ENCODE measurements at regions not wholly inside any gene's neighbourhood (a gene's known extent, or its start where the extent isn't known, plus 50 kb on each side); places are given as distances from the start of the nearest gene placed in this dataset.
A peak's percentile ranks its signal among the peaks of the same experiment; 100 is the strongest.
"Not testable (repeated sequence)": the region's sequence is repeated elsewhere in the genome, so short reads cannot be mapped to it uniquely, and the experiment has no call there.

DNA sequence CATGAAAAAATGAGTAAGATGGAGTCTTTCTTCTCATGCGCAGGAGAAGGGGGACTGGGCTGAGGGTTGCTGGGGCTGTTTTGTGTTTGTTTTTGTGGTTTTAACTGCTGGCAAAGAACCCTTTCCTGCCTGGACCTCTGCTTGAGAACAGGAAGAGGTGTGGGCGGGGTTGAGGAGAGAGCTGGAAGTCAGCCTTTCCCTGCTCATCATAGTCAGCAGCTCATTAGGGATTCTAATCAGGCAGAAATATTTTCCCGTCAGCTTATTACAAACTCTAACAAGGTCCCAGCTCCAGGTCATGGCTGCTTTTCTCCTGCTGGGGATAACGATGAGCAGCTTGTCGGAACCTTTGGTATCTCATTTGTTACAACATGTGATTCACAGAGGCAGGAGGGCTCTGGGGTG, 185.0 kb upstream of the NRXN3 start:
- no peak for DNase-seq (ENCODE audit: low read depth, low spot score)

DNA sequence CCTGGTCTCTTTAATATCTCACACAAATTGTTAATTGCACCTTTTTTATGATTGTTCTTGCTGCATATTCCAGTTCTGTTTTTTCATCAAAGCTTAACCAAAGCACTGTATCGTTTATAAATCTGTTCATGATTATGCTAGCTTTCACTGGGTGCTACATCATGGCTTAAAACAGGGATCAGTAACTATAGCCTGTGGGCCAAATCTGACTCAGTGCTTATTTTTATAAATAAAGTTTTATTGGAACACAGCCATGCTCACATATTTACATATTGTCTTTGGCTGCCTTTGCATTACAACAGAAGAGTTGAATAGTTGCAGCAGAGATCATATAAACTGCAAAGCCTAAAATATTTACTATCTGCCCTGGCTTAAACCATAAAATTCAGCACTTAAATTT, 183.4 kb upstream of the NRXN3 start:
- no peak for DNase-seq (ENCODE audit: low read depth, low spot score)

DNA sequence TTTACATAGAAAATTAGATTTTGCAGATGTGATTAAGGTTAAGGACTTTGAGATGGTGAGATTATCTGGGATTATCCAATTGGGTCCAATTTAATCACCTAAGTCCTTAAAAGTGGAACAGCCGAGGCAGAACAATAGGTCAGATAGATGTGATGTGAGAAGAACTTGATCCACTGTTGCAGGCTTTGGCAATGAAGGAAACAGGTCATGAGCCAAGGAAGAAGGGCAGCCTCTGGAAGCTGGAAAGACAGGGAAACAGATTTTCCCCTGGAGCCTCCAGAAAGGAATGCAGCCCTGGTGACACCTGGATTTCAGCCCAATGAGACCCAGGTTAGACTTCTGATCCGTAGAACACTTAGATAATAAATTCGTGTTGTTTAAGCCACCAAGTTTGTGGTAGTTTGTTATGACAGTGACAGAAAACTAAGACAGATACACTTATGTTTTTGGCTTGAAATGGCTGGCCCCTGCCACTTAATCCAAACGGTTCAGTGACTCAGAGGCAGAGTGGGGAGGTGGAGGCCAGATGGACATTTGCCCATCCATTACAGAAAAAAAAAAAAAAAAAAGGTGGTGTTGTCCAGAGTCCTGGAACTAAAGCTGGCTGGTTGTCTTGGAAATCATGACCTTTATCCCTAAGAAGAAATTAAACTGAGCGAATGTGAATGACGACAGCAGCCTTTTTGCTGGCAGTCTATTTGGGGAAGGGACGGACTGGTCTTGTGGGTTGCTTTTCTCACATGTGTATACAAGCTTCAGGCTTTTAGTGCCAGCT, 181.9 kb upstream of the NRXN3 start:
- DNase-seq (ENCODE audit: low read depth, low spot score): no peak

DNA sequence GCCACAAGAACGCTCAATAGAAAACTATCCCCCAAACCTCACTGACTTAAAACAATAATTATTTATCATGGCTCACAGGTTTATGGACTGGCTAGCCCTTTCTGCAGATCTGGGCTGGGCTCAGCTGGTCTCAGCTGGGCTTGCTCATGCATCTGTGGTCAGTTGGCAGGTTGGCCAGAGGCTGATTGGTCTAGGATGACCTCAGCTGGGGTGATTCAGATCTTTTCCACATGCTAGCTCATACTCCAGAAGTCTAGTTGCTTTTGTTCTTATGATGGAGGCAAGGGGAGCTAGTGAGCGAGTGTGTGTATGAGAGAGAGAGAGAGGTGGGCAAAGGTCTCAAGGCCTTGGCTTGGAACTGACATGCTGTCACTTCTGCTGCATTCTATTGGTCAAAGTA, 181.2 kb upstream of the NRXN3 start:
- DNase-seq (ENCODE audit: low read depth, low spot score): no peak

DNA sequence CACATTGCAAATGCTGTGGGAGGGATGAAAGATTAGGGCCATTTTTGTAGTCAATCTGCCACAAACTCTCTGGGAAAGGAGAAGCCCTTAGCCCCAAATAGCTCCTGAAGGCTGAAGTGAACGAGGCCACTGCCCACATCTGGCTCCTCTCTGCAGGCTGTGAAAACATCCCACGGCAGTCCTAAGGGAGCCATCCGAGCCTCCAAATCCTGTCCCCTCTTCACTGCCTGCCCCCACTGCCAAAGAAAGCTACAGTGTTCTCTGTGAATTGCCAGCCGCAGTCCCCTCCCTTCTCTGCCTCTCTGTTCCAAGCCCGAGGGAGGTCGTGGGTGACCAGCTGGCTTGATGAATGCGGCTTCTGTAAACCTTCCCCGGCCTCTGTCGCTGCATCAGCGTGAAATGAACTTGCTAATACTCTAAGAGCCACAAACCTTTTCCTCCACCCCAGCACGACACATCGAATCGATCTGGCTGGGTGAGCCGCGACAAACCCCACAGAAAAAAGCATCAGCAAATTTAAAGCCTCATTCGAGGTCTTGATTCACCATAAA, 180.7 kb upstream of the NRXN3 start:
- no peak for DNase-seq (ENCODE audit: low read depth, low spot score)

DNA sequence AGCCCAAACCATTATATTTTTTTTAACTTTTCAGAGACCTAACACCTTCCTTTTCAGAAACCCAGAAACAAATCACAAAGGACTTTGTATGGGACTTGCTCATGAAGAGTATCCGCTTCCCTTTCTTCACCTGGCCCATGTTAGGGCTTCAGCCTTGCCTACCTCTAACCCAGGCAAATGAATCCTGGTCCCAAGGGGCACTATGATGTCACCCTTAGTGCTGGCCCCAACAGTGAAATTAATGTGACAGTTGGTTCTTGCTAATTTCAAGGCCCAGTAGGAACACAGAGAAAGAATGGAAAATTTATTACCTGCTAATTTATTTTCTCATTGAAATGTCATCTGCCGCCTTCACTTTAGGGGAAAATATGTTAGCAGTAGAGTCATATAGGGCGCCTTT, 179.8 kb upstream of the NRXN3 start:
- DNase-seq (ENCODE audit: low read depth, low spot score): no peak

DNA sequence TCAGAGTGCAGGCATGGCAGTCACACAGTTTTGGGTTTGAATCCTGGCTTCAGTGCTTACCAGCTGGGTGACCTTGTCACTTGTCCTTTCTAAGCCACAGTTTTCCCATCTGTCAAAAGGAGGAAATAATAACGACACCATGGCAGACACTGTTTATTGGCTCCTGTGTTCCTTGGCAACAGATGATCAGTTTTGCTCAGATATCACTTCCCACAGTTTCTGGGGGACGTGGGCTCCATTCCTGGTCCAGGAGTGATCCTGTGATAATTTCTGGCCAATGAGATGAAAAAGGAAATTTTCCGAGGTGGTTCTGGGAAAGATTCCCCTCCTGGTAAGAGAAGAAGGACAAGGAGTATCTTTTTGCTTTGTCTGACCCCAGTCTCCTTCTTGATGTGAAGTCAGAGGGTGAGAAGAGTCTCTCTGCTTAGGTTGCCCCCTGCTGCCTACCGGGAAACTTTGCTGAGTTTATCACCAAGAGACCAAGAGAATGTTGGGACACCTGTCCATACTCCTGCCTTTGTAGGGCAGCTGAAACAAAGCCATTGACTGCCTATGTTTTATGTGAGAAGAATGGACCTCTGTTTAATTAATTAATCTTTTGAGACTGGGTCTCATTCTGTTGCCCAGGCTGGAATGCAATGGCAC, 178.9 kb upstream of the NRXN3 start:
- DNase-seq (ENCODE audit: low read depth, low spot score): no peak

DNA sequence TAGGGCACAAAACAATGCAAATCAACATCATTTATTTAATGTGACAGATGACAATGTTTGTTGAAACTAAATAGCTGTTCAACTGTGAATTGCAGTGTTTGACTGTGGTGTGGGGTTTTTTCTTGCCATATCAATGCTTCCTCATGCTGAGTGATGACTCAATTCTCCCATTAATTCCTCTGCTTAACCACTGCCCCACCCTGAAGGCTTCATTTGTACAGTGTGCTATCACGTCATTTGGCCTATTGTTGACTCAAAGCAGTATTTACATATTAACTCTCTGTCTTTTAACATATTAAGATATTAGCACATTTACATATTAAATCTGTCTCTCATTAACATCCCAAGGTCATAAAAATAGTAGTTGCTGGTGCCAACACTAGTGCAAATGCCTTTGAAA, 164.8 kb upstream of the NRXN3 start:
- no peak for DNase-seq (ENCODE audit: low read depth, low spot score)

DNA sequence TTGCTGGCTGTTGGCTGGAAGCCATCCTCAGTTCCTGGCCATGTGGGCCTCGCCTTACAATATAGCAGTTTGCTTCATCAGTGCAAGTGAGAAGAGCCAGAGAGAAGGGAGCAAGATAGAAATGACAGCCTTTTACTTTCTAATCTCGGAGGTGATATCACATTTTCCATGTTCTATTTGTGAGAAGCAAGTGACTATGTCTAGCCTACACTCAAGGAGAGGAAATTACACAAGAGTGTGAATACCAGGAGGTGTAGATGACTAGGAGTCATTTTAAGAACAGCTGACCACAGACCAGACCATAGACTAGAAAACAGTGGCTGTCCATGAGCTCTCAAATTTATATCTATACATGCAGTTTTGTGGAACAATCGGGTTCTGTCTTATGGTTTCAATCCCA, 163.0 kb upstream of the NRXN3 start:
- no peak for DNase-seq (ENCODE audit: low read depth, low spot score)

DNA sequence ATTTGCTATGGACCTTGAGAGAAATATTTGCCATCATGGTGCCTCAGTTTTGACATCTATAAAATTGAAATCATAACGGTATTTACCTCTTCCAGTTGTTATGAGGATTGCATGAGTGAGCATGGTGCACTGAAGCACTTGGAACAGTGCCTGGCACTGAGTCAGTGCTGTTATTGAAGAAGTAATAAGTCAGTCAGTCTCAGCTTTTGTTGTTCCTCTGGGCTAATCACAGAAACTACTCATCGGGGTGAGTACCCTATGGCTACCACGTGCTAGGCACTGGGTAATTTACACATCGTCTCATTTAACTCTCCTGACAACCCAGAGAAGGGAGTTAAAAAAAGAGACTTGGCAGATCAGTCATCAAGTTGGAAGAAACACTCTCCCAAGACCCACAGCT, 159.5 kb upstream of the NRXN3 start:
- no peak for DNase-seq (ENCODE audit: low read depth, low spot score)

DNA sequence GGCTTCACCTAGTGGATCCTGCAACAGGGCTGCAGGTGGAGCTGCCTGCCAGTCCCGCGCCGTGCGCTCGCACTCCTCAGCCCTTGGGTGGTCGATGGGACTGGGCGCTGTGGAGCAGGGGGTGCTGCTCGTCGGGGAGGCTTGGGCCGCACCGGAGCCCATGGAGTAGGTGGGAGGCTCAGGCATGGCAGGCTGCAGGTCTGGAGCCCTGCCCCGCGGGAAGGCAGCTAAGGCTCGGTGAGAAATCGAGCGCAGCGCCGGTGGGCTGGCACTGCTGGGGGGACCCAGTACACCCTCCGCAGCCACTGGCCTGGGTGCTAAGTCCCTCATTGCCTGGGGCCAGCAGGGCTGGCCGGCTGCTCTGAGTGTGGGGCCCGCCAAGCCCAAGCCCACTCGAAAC, 156.3 kb upstream of the NRXN3 start:
- not testable (repeated sequence) for DNase-seq (ENCODE audit: low read depth, low spot score)

DNA sequence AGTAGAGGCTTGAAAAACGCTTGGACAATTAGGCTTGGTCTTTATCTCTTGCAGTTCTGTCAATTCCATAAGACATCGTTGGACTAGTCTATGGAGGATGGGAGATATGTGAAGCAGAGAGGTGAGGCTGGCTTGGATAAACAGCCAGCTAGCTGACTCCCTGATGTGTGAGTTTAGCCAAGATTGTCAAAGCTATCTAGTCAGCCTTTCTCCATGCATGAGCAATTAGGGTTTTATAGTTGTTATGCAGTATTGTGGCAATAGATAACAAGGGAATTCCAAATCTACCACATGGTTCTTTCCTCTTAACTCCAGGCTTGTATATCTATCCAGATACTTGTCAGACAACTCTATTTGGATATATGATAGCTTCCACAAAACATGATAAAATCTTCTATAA, 153.6 kb upstream of the NRXN3 start:
- no peak for DNase-seq (ENCODE audit: low read depth, low spot score)

DNA sequence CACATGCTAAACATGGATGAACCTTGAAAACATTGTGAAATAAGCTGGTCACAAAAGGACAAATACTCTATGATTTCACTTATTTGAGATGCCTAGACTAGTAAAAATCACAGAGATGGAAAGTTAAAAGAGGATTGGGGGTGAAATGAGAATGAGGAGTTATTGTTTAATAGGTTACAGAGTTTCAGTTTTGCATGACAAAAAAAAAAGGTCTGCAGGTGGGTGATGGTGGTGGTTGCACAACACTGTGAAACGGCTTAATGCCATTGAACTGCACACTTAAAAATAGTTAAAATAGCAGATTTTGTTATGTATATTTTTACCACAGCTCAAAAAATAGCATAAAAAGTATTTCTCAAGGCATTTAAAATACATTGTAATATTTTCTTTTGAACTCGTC, 151.9 kb upstream of the NRXN3 start:
- DNase-seq (ENCODE audit: low read depth, low spot score): no peak

DNA sequence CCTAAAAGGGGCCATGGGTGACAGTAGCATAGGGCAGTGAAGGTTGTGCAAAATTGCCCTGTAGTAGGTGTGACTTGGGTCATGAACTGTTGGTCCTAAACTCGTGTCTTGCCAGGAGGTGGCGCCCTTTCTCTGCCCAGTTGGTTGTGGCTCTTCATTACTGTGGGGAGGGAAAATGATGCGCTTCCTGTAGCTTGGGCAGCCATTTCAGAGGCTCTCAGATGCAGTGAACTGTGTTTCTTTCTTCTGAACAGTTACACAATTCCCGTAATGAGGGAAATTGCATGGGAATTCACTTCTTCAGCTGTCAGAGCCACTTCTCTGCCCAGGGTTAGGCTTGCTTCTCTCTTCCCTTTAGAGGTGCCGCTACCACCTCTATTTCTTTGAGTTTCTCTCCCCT, 148.1 kb upstream of the NRXN3 start:
- peak; percentile 2 for DNase-seq (ENCODE audit: low read depth, low spot score)

DNA sequence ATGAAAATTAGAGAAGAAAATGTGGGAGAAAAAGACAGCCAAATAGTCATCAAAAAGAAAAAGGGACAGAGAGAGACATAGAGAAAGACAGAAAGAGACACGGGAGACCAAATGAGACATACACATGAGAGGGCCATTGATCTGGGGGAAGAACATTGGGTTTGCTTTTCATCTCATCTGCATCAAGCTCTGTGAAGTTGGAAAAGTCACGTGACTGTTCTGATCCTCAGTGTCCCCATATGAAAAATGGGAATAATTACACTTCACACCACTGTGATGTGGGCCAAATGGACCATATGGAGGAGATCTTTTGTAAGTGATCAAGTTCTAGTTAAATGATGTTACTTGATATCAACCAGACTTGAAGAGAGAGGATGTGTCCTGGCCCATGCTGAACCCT, 147.1 kb upstream of the NRXN3 start:
- DNase-seq (ENCODE audit: low read depth, low spot score): no peak

DNA sequence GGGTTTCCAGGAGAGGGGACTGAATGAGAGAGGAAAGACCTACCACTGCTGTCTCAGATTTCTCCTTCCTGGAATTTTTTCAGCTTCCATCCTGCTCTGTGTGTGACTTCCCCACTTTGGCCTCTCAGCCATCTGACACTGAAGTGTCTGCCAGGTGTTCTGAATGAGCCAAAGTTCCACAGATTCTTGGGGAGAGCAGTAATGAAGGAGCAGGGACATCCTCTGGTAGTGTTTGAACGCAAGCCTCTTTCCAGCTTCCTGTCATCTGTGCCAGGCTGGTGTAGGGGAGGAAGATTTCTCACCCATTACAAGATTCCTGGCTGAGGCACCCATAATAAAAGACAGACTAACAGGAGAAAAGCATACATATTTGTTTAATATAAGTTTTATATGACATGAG, 141.7 kb upstream of the NRXN3 start:
- no peak for DNase-seq (ENCODE audit: low read depth, low spot score)

DNA sequence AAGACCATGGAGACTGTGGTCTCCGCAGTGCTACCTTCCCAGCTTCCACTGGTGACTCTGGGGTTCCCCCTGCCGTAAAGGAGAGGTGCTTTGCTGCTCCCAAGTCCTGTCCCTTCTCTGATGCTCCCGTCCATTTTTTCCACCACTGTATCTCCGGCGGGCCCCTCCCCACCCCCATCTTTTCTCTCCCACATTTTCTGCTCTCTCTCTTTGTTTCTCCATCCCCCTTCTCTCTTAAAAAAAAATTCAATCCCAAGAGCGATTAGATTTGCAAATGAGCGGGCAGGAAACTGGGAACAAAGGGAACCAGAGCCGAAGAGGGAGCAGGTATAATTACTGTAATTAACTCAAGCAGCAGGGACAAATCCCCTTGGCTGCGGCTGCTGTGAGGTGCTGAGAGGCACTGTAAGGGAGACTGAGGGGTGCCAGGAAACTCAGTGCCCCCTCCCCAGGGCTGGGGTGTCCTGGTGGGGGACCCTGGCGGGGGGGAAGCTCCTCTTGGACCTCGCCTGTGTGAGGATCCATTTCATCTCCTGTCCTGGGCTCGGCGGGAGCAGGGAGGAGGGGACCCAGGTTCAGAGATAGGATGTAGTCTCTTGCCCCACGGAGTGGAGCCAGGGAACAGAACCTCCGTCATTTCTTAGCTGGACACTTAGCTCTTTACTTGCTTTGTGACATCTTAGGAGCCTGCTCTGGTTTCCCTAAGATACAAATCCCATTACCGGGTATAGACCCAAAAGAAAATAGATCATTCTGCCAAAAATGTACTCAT, 140.4 kb upstream of the NRXN3 start:
- DNase-seq (ENCODE audit: low read depth, low spot score): no peak

DNA sequence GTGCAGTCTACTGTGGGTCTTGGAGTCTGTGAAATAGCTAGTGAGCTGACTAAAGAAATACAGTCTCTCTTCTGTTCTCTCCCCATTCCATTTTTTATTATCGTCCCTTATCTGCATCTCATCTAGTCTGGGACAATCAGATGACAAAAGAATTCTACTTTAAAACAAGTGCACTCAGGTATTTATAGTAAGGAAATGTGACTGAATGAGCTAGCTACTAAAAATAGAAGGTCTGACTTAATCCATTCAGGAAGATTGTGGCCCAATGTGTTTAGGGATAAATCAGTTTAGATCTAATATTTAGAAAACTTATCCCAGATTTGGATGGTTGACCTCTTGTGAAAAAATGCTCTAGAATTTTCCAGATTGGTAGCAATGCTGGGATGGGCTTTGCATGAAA, 126.8 kb upstream of the NRXN3 start:
- no peak for DNase-seq (ENCODE audit: low read depth, low spot score)

DNA sequence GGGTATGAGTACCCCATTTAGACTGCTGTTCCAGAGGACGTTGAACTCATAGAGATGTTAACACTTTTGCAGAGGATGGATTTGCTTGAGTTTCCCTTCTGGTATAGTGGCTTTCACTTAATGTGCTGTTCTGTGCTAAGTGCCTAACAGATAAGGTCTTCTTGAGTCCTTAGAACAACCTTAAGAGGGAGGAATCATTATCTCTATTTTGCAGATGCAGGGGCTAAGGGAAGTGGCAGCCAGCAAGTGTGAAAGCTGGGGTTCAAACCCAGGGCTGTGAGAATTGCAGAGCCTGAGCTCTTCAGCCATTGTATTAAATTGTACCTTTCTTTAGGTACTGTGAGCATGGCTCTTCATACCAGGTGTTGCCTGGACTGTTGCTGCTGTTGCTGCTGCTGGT, 122.1 kb upstream of the NRXN3 start:
- no peak for DNase-seq (ENCODE audit: low read depth, low spot score)

DNA sequence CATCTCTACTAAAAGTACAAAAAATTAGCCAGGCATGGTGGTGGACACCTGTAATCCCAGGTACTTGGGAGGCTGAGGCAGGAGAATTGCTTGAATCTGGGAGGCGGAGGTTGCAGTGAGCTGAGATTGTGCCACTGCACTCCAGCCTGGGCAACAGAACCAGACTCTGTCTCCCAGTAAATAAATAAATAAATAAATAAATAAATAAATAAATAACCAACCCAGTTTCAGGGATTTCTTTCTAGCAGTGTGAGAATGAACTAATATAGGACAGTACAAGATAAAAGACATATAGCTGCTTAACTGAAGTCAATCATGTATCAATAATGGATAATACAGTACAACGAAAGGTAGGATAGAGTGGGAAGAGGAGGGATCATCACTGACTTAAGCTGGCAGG, 113.3 kb upstream of the NRXN3 start:
- DNase-seq (ENCODE audit: low read depth, low spot score): not testable (repeated sequence)

DNA sequence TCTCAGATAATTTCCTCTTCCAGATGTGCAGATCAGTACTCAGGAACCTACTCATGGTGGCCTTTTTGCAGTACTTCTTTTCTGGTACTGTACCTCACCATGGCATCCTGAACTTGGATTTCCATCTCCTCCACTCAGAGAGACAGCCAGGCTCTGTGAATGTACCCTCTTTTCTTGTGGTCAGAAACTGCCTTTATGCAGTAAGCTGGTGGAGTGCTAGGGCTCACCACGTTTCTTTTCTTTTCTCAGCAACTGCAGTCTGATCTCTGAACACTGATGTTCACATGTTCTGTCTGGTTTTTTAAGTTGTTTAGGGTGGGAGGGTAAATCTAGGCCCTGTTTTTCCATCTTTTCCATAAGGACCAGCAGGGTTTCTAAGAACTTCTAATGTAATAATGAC, 99.8 kb upstream of the NRXN3 start:
- DNase-seq (ENCODE audit: low read depth, low spot score): no peak

DNA sequence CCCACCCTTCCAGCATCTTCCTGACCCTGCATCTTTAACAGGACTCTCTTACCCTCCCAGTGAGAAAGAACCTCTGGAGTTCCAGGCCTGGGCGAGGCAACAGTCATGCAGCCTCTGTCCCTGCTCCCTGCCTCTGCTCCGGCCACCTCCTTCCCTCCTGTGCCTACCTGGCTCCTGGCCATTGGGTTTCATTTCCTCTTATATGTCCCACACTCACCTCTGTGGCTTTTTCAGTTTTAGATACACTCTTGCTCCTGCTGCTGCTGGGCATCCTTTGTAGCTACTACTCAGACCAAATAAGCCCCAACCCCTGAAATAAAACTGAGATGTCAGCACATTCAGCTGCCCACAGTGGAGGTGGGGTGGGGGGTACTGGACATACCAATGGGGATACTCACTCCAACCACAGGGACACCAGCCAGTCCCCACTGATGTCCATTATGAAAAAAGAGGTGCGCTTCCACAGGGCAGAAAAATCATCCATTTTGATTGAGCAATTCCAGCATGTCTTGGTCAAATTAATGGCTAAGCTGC, 99.1 kb upstream of the NRXN3 start:
- no peak for DNase-seq (ENCODE audit: low read depth, low spot score)
